Astrocyte (in vitro differentiated cells and primary cell): ENCODE measurements at regions not wholly inside any gene's neighbourhood (a gene's known extent, or its start where the extent isn't known, plus 50 kb on each side); places are given as distances from the start of the nearest gene placed in this dataset.

Experiments used
- DNase-seq: peaks from one replicate; pipeline ENCODE4 v3.0.0-alpha.2; 2010; ENCODE audit warnings: low read depth
- FAIRE-seq: peaks from 2 replicates; lab custom pipeline; 2011; peaks lifted over from hg19 to GRCh38; lab: Jason Lieb, UNC
- H2AFZ ChIP-seq: 2 replicates; pipeline ENCODE4 v1.6.0; 2012; ENCODE audit warnings: low read depth, low read length, inconsistent platforms
- H3K27ac ChIP-seq: 2 replicates; pipeline ENCODE4 v1.5.1; 2011; ENCODE audit warnings: low read depth, low read length, inconsistent platforms
- H3K27me3 ChIP-seq: 2 replicates; pipeline ENCODE4 v1.6.0; 2011; ENCODE audit warnings: low read length, inconsistent platforms; ENCODE audit not compliant: insufficient read depth
- H3K36me3 ChIP-seq: 2 replicates; pipeline ENCODE4 v1.5.1; 2011; ENCODE audit warnings: low read length, inconsistent platforms; ENCODE audit not compliant: insufficient read depth
- H3K4me1 ChIP-seq: 2 replicates; pipeline ENCODE4 v1.5.1; 2011; ENCODE audit warnings: low read length, inconsistent platforms; ENCODE audit not compliant: insufficient read depth
- H3K4me2 ChIP-seq: 2 replicates; pipeline ENCODE4 v1.6.0; 2012; ENCODE audit warnings: low read length, inconsistent platforms
- H3K4me3 ChIP-seq: 2 replicates; pipeline ENCODE4 v1.5.1; 2011; ENCODE audit warnings: low read depth, mild to moderate bottlenecking, low read length, inconsistent platforms; ENCODE audit not compliant: insufficient read depth
- H3K79me2 ChIP-seq: 2 replicates; pipeline ENCODE4 v1.6.0; 2012; ENCODE audit warnings: mild to moderate bottlenecking, low read length, inconsistent platforms; ENCODE audit not compliant: insufficient read depth
- H3K9ac ChIP-seq: 2 replicates; pipeline ENCODE4 v1.6.0; 2012; ENCODE audit warnings: mild to moderate bottlenecking, low read length, inconsistent platforms
- H3K9me3 ChIP-seq: 2 replicates; pipeline ENCODE4 v1.5.1; 2012; ENCODE audit warnings: low read depth, mild to moderate bottlenecking, low read length, inconsistent platforms; ENCODE audit not compliant: insufficient read depth
- H4K20me1 ChIP-seq: 2 replicates; pipeline ENCODE4 v1.6.0; 2012; ENCODE audit warnings: low read length, inconsistent platforms; ENCODE audit not compliant: insufficient read depth
- H3K27ac Mint-ChIP-seq: one replicate; pipeline ENCODE4 v1.8.0; 2021; ENCODE audit warnings: mild to moderate bottlenecking, mixed read lengths; ENCODE audit not compliant: unreplicated experiment
- H3K27me3 Mint-ChIP-seq: one replicate; pipeline ENCODE4 v1.8.0; 2021; ENCODE audit warnings: low read depth, mixed read lengths; ENCODE audit not compliant: unreplicated experiment
- H3K36me3 Mint-ChIP-seq: one replicate; pipeline ENCODE4 v1.8.0; 2021; ENCODE audit warnings: low read depth, mixed read lengths; ENCODE audit not compliant: unreplicated experiment
- H3K4me1 Mint-ChIP-seq: one replicate; pipeline ENCODE4 v1.8.0; 2021; ENCODE audit warnings: low read depth, mixed read lengths; ENCODE audit not compliant: unreplicated experiment
- H3K4me3 Mint-ChIP-seq: one replicate; pipeline ENCODE4 v1.8.0; 2021; ENCODE audit warnings: mild to moderate bottlenecking, moderate library complexity, mixed read lengths; ENCODE audit not compliant: unreplicated experiment
- H3K9me3 Mint-ChIP-seq: one replicate; pipeline ENCODE4 v1.8.0; 2021; ENCODE audit warnings: mild to moderate bottlenecking, mixed read lengths; ENCODE audit not compliant: unreplicated experiment
- CTCF ChIP-seq: IDR thresholded peaks from 2 replicates; pipeline ENCODE4 v1.5.1; 2011; ENCODE audit warnings: low read depth, mild to moderate bottlenecking, inconsistent platforms, low read length, moderate library complexity; ENCODE audit not compliant: insufficient read depth
- EZH2 ChIP-seq: IDR thresholded peaks from 2 replicates; pipeline ENCODE4 v1.6.1; 2012; ENCODE audit warnings: mild to moderate bottlenecking, low read length, inconsistent platforms; ENCODE audit not compliant: insufficient read depth

GRCh38 chr15:95574053-95574452 is 756.4 kb upstream of the NR2F2 start:
- H3K4me1 Mint-ChIP-seq, result no peaks in the 10 kb centered on the region
- FAIRE-seq, result no peak

GRCh38 chr15:95577927-95578326 is 752.6 kb upstream of the NR2F2 start:
- TF ChIP-seq EZH2 (no peak), CTCF (no peak)

More at GRCh38 chr15:95574053-95574452, 756.4 kb upstream of the NR2F2 start:
- Histone ChIP-seq H3K27ac (no peak overlapping the region), H3K27me3 (no peaks in the 10 kb centered on the region), H3K4me2 (no peak overlapping the region), H3K9me3 (peaks cover 2% of the 10 kb centered on the region), H2AFZ (no peak overlapping the region), H3K36me3 (no peaks in the 10 kb centered on the region), H3K79me2 (no peaks in the 10 kb centered on the region), H4K20me1 (no peaks in the 10 kb centered on the region), H3K4me3 (no peak overlapping the region), H3K9ac (no peak overlapping the region), H3K4me1 (no peaks in the 10 kb centered on the region)
- DNase-seq, result no peak
- Mint-ChIP-seq H3K27ac (no peak overlapping the region), H3K4me3 (no peak overlapping the region), H3K9me3 (peaks cover 4% of the 10 kb centered on the region), H3K36me3 (peaks cover 2% of the 10 kb centered on the region), H3K27me3 (no peaks in the 10 kb centered on the region)
- no peak for TF ChIP-seq EZH2
- no peak for TF ChIP-seq CTCF

GRCh38 chr15:95580121-95580520 is 750.4 kb upstream of the NR2F2 start:
- Histone ChIP-seq H3K9me3 (no peaks in the 10 kb centered on the region), H3K9ac (no peak overlapping the region), H3K4me2 (no peak overlapping the region), H4K20me1 (no peaks in the 10 kb centered on the region), H3K27me3 (no peaks in the 10 kb centered on the region), H3K79me2 (no peaks in the 10 kb centered on the region), H3K4me1 (no peaks in the 10 kb centered on the region), H3K27ac (no peak overlapping the region), H2AFZ (no peak overlapping the region), H3K4me3 (no peak overlapping the region), H3K36me3 (no peaks in the 10 kb centered on the region)
- Mint-ChIP-seq H3K9me3 (no peaks in the 10 kb centered on the region), H3K27ac (no peak overlapping the region), H3K36me3 (no peaks in the 10 kb centered on the region), H3K4me1 (no peaks in the 10 kb centered on the region), H3K4me3 (no peak overlapping the region), H3K27me3 (peaks cover 2% of the 10 kb centered on the region)
- DNase-seq, result no peak
- TF ChIP-seq EZH2 (no peak), CTCF (no peak)
- FAIRE-seq, result no peak

More at GRCh38 chr15:95577927-95578326, 752.6 kb upstream of the NR2F2 start:
- no peaks in the 10 kb centered on the region for H3K79me2 ChIP-seq
- Mint-ChIP-seq H3K9me3 (no peaks in the 10 kb centered on the region), H3K4me3 (no peak overlapping the region), H3K27ac (no peak overlapping the region), H3K27me3 (peaks cover 2% of the 10 kb centered on the region), H3K4me1 (no peaks in the 10 kb centered on the region), H3K36me3 (no peaks in the 10 kb centered on the region)
- no peaks in the 10 kb centered on the region for H3K36me3 ChIP-seq
- no peaks in the 10 kb centered on the region for H3K27me3 ChIP-seq
- H3K9ac ChIP-seq, result no peak overlapping the region
- H3K4me3 ChIP-seq, result no peak overlapping the region
- H3K4me1 ChIP-seq, result no peaks in the 10 kb centered on the region
- H4K20me1 ChIP-seq, result no peaks in the 10 kb centered on the region
- H2AFZ ChIP-seq, result no peak overlapping the region
- DNase-seq, result no peak
- no peak overlapping the region for H3K4me2 ChIP-seq
- H3K9me3 ChIP-seq, result no peaks in the 10 kb centered on the region
- FAIRE-seq, result no peak
- no peak overlapping the region for H3K27ac ChIP-seq
